IPS-NIHi11 (cell line): ENCODE measurements at regions not wholly inside any gene's neighbourhood (a gene's known extent, or its start where the extent isn't known, plus 50 kb on each side); places are given as distances from the start of the nearest gene placed in this dataset.
"Not testable (repeated sequence)": the region's sequence is repeated elsewhere in the genome, so short reads cannot be mapped to it uniquely, and the experiment has no call there.

Experiments
- DNase-seq: peaks from one replicate; pipeline ENCODE4 v3.0.0; 2012; ENCODE audit warnings: mixed read lengths, low spot score

DNA sequence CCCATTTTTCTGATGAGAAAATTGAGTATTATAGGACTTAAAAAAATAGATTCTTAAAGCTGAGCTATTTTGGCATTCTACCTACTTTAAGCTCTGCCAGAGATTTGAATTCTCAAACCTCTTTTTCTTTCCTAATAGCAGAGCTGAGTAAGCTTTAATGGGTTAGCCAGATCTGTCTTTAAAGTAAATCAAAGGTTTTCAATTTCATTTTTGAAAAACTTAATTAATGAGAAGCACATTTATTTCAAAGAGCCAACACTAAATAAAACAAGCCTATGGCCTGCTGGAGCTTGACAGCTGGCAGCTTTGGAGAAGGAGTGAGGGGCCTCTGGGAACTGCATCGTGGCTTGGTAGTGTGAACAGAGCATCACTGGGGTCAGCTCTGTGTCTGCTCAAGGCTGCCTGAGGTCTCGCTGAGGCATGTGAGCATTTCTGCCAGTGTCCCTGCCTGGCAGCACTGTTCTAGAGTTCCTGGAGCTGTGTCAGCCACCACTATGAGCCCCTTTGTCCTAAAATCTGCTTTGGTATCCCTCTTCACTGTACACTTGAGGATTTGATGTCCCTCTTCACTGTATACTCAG, 50.4 kb upstream of the PRSS23 start:
- no peak for DNase-seq

DNA sequence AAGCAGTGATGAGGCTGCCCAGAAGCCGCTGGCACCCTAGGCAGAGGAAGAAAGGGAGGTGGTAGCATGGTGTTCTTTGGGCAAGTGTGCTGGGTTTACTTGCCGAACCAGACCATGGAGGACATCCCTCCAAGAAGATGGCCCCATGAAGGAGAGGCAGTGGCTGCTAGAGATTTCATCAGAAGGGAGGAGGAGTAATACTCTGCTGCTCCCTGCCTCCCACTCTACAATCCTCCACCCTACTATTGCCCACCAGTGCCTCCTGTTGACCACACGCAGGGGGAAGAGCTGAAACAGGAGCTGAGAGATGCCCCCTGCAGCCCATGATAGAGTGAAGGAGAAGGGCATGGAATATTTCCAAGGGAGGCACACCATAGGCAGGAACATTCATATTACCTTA, 51.0 kb upstream of the PRSS23 start:
- DNase-seq: no peak

- DNase-seq: no peak
Measured at GRCh38 chr11:86748296-86748695, 52.0 kb upstream of the PRSS23 start.

DNA sequence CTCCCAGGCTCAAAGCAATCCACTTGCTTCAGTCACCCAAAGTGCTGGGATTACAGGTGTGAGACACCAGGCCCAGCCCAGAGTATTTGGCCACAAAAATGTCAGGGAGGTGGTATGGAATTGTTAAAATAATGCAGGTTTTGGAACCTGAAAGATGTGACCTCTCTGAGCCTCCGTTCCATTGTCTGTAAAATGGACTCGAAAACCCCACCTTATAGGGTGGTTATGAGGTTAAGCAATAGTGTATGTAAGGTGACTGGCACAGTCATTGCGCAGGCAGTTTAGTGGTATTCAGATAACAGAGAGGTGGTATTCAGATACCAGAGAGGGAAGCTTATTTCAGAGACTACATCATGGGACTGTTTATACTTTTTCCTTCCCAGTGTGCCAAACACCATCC, 52.5 kb upstream of the PRSS23 start:
- no peak for DNase-seq

DNA sequence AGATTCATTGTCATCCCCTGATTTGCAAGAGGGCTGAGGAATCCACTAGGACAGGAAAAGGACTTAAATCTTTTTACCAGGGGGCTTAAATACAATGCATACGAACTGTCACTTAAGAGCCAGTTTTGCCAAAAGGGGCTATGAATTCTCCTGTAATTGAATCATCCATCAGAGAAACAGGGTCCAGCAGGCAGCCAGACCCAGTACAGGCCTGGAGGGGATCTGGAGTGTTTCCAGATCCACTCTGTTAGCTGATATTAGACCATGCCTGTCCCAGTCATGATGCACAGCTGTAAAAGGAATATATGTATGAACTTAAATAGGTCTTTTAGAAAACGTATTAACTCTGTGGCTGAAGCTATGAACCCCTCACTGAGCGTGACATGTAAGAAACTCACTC, 53.8 kb upstream of the PRSS23 start:
- DNase-seq: no peak

DNA sequence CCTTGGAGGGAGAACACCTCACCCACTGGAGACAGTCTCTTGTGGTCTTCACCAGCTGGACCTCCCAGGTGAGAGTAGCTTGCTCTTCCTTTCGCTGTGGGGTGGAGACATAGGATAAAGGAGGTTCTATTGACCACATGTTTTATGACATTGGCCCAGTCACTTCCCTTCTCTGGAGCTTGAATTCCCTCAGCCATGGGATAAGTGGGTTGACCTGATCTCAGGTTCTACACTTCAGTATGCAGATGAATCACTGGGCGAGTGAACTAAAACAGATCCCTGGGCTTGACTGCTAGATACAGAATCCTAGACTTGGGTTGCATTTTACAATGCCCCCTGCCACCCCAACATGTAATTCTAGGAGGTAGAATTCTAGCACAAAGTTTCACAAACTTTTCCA, 54.8 kb upstream of the PRSS23 start:
- no peak for DNase-seq

DNA sequence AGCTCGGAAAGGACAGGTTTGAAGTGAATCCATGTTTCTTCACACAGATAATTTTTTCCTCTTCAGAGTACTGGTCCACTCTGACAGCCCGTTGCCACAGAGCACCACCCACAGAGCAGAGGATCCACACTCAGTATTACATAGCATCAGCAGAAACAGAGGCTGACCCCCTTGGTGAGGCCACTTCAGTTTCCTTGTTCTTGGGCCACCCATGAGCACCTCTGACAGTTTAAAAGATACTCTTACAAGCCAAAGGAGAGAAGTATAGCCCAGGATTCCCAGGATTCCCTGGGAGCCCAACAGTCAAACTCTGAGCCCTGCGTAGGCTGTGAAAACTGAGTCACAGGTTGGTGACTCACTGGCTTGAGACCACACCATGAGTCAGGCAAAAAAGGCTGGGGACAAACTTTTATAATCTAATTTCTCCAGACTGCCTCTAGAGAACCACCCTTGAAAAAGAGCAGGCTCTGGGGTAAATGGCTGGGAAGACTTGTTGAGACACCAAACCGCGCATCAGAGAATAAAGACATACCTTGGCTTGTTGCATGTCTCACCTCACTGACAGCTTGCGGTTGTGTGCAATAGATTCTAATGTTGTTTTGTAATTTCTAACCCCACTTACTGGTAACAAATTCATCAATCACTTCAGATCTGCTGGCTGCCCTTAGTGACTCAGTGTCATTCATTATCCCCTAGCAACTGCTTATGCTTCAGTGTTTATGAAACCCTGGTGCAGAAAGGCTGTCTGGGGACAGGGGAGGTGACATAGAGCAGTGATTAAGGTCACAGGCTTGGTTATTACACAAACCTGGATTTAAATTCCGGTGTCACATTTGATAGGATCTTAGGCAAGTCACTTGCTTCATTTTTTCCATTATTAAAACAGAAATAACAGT, 56.9 kb upstream of the PRSS23 start:
- DNase-seq: no peak

DNA sequence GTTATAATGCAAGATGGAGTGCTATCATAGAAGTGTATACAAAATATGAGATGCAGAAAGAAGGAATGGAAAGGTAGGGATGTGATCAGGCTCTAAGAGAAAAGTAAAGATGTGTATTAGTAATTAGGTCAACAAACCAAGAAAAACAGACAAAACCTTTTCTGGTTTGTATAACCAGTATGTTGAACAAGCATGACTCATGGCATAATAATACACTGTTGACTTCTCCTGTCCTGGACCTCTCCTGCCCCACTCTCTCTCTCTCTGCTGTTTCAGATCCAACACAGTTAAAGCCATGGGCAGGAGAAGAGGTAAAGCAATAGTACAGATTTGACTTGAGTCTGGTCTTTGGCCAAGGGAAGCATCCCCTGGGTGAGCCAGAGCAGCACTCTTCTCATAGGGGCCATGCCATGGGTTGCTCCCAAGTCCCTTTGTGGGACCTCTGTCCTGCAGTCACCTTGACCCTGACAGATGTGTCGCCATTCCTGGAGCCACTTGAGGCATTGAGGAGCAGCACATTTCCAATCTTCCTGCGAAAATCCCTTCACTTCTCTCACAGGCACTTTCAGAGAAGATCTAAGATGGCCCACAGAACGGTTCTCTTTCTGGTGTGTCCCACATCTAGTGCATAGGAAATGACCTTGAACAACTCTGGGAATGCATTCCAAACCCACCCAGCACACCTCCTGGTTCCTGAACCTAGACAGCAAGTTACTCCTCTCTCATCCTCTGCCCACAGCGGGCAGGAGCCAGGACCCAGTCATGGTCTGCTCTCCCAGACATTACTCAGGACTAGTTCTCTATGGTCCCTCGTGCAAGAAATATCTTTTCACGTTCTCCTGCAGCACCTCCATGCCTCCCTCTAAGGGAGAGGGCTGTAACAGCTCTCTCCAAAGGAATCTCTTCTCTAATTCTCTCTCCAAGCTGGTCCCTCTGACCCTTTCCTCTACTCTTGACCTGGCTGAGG, 58.2 kb upstream of the PRSS23 start:
- no peak for DNase-seq

GRCh38 chr11:86741484-86741835, 58.9 kb upstream of the PRSS23 start:
- no peak for DNase-seq

- DNase-seq: peak; percentile 62
Measured at GRCh38 chr11:86740628-86741483, 59.5 kb upstream of the PRSS23 start.

GRCh38 chr11:86738568-86738967, 61.8 kb upstream of the PRSS23 start:
- DNase-seq: no peak

- DNase-seq: no peak
Measured at GRCh38 chr11:86737737-86738136, 62.6 kb upstream of the PRSS23 start.

DNA sequence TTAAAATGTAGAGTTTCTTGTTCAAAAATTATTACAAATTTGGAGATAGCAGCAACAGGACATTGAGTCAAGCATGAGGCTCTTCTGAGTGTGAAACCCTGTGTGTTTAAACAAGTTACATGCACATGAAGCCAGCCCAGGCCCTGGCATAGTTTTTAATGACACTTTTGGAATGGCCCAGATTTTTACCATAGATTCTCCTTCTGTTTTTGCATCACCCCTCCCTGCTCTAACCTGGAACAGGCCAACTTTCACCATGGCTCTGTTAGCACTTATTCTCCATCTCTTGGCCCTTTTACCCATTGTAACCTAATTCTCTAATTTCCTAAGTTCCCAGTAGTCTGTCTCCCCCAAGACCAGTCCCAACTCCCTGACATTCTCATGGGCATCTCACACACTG, 63.1 kb upstream of the PRSS23 start:
- DNase-seq: no peak

DNA sequence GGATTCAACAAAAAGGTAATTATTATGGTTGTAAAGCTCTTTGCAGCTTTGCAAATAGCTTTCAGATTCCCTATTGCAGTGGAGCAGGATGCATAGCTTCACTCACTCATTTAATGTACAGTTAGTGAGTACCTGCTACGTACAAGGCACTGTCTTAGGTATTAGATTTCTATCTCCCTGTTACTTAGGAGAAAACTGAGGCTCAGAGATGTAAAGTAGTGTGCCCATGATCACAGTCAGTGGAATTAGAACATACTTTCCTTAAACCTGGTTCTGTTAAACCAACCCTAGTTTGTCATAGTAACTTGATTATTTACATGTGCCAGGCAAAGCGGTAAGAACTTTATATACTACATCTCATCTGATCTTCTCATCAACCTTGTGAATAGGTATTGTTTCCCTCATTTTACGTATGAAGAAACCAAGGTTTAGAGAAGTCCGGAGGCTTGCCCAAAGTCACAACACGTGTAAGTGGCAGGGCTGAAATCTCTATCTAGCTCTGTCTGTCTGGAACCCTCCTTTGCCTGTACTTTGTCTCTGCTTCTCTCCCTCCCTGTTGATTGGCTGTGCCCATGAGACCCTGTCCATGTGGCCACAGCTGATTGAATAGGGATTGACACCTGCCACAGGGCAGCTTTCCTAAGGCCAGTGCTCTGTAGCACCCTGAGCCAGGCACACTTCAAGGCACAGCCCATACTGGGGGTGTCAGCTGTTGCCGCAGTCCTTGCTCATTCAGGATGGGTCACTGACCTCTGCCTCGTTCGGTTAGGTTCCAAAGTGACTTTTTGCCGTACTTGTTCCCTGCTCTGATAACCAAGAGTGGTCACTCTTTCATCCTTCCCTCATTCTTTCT, 63.8 kb upstream of the PRSS23 start:
- DNase-seq: no peak

DNA sequence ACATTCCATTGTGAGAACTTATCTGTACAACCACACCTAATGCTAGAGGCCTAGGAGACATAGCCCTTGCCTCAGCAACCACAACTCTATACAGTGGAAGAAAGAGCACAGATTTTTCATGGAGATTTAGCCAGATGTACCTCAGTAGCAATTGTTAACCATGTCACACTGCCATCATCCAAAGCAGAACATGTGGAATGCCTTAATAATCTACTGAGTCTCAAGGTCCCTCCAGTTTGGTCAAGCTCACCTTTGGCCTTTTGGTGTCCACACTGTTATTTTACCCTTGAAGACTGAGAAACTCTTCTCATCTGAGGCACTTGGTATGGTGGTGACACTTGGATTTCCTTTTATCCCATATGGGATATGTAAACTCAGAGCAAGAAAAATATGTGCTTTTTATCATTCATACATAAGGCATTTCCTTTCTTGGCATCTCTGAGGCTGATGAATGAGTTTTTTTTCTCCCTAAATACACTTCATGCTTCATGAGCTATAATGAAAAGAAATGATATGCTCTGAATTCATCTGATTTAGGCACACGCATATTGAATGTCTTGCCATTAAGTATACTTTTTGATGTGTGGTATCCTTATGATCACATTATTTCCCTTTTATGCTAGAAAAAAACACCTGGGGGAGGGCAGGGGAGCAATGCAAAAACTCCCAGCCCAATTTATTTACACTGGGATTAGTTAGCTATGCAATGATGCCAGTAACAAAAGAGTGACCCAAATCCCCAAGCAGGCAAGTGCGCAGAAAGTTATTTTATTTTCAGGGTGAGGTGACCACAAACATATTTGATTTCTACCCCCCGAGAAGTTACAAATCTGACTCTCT, 63.3 kb upstream of the ME3 start:
- DNase-seq: no peak

DNA sequence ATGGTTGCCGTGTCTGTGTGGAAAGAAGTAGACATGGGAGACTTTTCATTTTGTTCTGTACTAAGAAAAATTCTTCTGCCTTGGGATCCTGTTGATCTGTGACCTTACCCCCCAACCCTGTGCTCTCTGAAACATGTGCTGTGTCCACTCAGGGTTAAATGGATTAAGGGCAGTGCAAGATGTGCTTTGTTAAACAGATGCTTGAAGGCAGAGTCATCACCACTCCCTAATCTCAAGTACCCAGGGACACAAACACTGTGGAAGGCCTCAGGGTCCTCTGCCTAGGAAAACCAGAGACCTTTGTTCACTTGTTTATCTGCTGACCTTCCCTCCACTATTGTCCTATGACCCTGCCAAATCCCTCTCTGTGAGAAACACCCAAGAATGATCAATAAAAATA, 60.3 kb upstream of the ME3 start:
- DNase-seq: not testable (repeated sequence)

GRCh38 chr11:86732286-86732685, 59.9 kb upstream of the ME3 start:
- not testable (repeated sequence) for DNase-seq

DNA sequence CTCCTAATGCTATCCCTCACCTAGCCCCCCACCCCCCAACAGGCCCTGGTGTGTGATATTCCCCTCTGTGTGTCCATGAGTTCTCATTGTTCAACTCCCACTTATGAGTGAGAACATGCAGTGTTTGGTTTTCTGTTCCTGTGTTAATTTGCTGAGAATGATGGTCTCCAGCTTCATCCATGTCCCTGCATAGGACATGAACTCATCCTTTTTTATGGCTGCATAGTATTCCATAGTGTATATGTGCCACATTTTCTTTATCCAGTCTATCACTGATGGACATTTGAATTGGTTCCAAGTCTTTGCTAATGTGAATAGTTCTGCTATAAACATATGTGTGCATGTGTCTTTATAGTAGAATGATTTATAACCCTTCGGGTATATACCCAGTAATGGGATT, 57.2 kb upstream of the ME3 start:
- not testable (repeated sequence) for DNase-seq

- no peak for DNase-seq
Measured at GRCh38 chr11:86728562-86728961, 56.1 kb upstream of the ME3 start.
